ENCODE measurements at regions not wholly inside any gene's neighbourhood (a gene's known extent, or its start where the extent isn't known, plus 50 kb on each side); places are given as distances from the start of the nearest gene placed in this dataset.

DNA sequence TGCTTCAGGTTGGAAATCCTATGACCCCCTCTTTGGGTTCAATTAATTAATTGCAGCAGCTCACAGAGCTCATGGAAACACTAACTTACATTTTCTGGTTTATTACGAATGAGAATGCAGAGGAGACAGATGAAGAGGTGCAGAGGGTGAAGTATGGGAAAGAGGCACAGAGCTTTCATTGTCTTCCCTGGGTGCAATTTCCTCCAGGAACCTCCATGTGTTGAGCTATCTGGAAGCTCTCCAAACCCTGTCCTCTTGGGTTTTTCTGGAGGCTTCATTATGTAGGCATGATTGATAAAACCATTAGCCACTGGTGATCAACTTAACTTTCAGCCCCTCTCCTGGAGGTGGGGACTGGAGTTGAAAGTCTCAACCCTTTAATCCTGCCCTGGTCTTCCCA is 133.0 kb upstream of the AUTS2 start:
- Mint-ChIP-seq H3K27me3 (peaks cover 4% of the 10 kb centered on the region), H3K27ac (no peak overlapping the region), H3K9me3 (peaks cover 4% of the 10 kb centered on the region), H3K4me1 (ENCODE audit: unreplicated experiment) (no peaks in the 10 kb centered on the region), H3K4me3 (no peak overlapping the region), H3K36me3 (no peaks in the 10 kb centered on the region)
- no peak for TF ChIP-seq CTCF (conservative IDR thresholded peaks at IDR 0.05)
- no peak for DNase-seq (ENCODE audit: extremely low spot score, unreplicated experiment)

DNA sequence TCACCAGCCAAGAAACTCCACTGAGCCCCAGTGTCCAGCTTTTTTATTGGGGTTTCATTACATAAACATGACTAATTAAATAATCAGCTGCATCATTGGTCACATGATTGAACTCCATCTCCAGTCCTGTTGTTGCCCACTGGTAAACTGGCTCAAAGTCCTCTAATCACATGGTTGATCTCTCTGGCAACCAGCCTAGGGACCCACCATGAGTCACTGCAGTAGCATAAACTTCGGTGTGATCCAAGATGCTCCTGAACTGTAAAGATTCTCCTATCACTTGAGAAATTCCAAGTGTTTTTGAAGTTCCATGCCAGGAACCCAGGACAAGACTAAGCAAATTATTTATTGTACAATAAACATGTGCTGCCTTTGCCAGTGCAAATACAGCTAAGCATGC is 130.4 kb upstream of the AUTS2 start:
- H3K36me3 Mint-ChIP-seq: no peaks in the 10 kb centered on the region
- TF ChIP-seq CTCF (conservative IDR thresholded peaks at IDR 0.05): no peak
- no peak overlapping the region for H3K4me3 Mint-ChIP-seq
- peaks cover 5% of the 10 kb centered on the region for H3K9me3 Mint-ChIP-seq
- H3K27me3 Mint-ChIP-seq: peaks cover 4% of the 10 kb centered on the region
- no peak overlapping the region for H3K27ac Mint-ChIP-seq
- no peaks in the 10 kb centered on the region for H3K4me1 Mint-ChIP-seq (ENCODE audit: unreplicated experiment)
- DNase-seq (ENCODE audit: extremely low spot score, unreplicated experiment): no peak

DNA sequence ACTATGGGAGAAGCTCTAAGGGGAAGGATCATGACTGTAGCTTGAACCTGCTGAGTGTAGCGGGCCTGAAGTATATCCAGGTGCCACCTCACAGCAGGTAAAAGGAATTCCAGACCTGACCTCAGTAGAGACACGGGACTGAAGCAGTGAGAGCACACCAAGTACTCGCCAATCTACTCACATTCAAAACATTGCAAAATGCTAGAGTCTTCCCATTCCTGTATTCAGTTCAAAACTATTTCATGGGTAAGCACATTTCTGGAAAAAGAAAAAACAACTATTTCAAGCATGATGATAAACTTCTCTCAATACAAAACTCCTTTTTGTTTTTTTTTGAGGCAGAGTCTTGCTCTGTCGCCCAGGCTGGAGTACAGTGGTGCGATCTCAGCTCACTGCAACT is 121.9 kb upstream of the AUTS2 start:
- Mint-ChIP-seq H3K4me3 (no peak overlapping the region), H3K36me3 (no peaks in the 10 kb centered on the region), H3K9me3 (no peaks in the 10 kb centered on the region), H3K27ac (no peak overlapping the region), H3K27me3 (peaks cover 4% of the 10 kb centered on the region), H3K4me1 (ENCODE audit: unreplicated experiment) (no peaks in the 10 kb centered on the region)
- DNase-seq (ENCODE audit: extremely low spot score, unreplicated experiment): no peak
- no peak for TF ChIP-seq CTCF (conservative IDR thresholded peaks at IDR 0.05)

DNA sequence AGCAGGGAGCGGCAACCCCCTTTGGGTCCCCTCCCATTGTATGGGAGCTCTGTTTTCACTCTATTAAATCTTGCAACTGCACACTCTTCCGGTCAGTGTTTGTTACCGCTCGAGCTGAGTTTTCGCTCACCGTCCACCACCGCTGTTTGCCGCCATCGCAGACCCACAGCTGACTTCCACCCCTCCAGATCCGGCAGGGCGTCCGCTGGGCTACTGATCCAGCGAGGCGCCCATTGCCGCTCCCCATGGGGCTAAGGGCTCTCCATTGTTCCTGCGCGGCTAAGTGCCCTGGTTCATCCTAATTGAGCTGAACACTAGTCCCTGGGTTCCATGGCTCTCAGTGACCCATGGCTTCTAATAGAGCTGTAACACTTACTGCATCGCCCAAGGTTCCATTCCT is 115.6 kb upstream of the AUTS2 start:
- Mint-ChIP-seq H3K27me3 (peaks cover 36% of the 10 kb centered on the region), H3K9me3 (no peaks in the 10 kb centered on the region), H3K4me1 (ENCODE audit: unreplicated experiment) (no peaks in the 10 kb centered on the region), H3K27ac (no peak overlapping the region), H3K4me3 (no peak overlapping the region), H3K36me3 (no peaks in the 10 kb centered on the region)
- no peak for TF ChIP-seq CTCF (conservative IDR thresholded peaks at IDR 0.05)
- no peak for DNase-seq (ENCODE audit: extremely low spot score, unreplicated experiment)

DNA sequence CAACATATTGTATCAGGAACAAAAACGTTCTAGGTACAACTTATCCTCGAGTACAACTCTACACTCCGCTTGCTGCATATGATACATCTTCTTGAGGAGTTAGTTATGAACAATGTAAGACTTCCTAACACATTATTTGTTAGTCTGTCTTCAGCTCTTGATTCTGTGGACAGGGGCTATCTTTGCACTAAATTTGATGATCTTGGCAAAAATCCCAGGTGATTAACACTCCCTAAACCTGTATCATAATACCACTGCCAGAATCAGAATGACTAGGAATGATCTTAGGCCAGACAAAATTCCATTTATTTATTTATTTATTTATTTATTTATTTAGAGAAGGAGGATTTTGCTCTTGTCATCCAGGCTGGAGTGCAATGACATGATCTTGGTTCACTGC is 108.7 kb upstream of the AUTS2 start:
- H3K9me3 Mint-ChIP-seq: no peaks in the 10 kb centered on the region
- H3K27me3 Mint-ChIP-seq: peaks cover 39% of the 10 kb centered on the region
- no peak overlapping the region for H3K4me3 Mint-ChIP-seq
- no peaks in the 10 kb centered on the region for H3K36me3 Mint-ChIP-seq
- DNase-seq (ENCODE audit: extremely low spot score, unreplicated experiment): no peak
- H3K4me1 Mint-ChIP-seq (ENCODE audit: unreplicated experiment): no peaks in the 10 kb centered on the region
- no peak for TF ChIP-seq CTCF (conservative IDR thresholded peaks at IDR 0.05)
- no peak overlapping the region for H3K27ac Mint-ChIP-seq

DNA sequence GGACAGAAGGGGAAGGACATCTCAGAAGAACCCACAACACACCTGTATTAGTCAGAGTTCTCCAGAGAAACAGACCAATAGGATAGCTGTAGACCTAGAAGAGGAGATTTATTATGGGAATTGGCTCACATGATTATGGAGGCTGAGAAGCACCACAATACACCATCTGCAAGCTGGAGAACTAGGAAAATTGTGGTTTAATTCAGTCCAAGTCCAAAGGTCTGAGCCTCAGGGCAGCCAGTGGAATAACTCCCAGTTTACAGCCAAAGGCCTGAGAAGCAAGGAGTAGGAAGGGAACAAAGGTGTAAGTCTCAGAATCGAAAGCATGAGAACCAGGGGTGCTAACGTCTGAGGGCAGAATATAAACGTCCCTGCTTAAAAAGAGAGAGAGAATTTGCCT is 99.6 kb upstream of the AUTS2 start:
- Mint-ChIP-seq H3K9me3 (peaks cover 7% of the 10 kb centered on the region), H3K4me3 (no peak overlapping the region), H3K27ac (no peak overlapping the region), H3K27me3 (peaks cover 25% of the 10 kb centered on the region), H3K4me1 (ENCODE audit: unreplicated experiment) (peaks cover 4% of the 10 kb centered on the region), H3K36me3 (no peaks in the 10 kb centered on the region)
- TF ChIP-seq CTCF (conservative IDR thresholded peaks at IDR 0.05): no peak
- no peak for DNase-seq (ENCODE audit: extremely low spot score, unreplicated experiment)

Measured in type B pancreatic cell (in vitro differentiated cells).